ENCODE measurements at regions not wholly inside any gene's neighbourhood (a gene's known extent, or its start where the extent isn't known, plus 50 kb on each side); places are given as distances from the start of the nearest gene placed in this dataset.
"Not testable (repeated sequence)": the region's sequence is repeated elsewhere in the genome, so short reads cannot be mapped to it uniquely, and the experiment has no call there.

GRCh38 chr13:109979676-109980075, 193.3 kb upstream of the IRS2 start:
- not testable (repeated sequence) for TF ChIP-seq CTCF, POLR2A, POLR2AphosphoS5 (IDR thresholded peaks at IDR 0.05)

Data from transverse colon (tissue), 4 donors.